Neural progenitor cell (in vitro differentiated cells): ENCODE measurements at regions not wholly inside any gene's neighbourhood (a gene's known extent, or its start where the extent isn't known, plus 50 kb on each side); places are given as distances from the start of the nearest gene placed in this dataset.
A peak's percentile ranks its signal among the peaks of the same experiment; 100 is the strongest.

Experiments
- DNase-seq: peaks from one replicate; pipeline ENCODE4 v3.0.0-alpha.2; 2016; ENCODE audit warnings: low spot score
- H2AFZ ChIP-seq: fragments of 200-600 bp; sonication (generic); replicated peaks from 2 replicates; pipeline ENCODE4 v1.6.1; 2016; ENCODE audit warnings: antibody characterized with exemption
- H3F3A ChIP-seq: fragments of 200-600 bp; sonication (generic); 2 replicates; pipeline ENCODE4 v1.6.1; 2016; ENCODE audit warnings: antibody characterized with exemption, low read depth
- H3K27ac ChIP-seq: fragments of 200-600 bp; sonication (generic); 2 replicates; pipeline ENCODE4 v1.5.1; 2016; ENCODE audit warnings: mild to moderate bottlenecking
- H3K27me3 ChIP-seq: fragments of 200-600 bp; sonication (generic); 2 replicates; pipeline ENCODE4 v1.6.1; 2016; ENCODE audit warnings: mild to moderate bottlenecking, moderate library complexity
- H3K36me3 ChIP-seq: fragments of 200-600 bp; sonication (generic); 2 replicates; pipeline ENCODE4 v1.5.1; 2016
- H3K4me1 ChIP-seq: fragments of 200-600 bp; sonication (generic); 2 replicates; pipeline ENCODE4 v1.6.1; 2016; ENCODE audit warnings: mixed run types
- H3K4me2 ChIP-seq: fragments of 200-600 bp; sonication (generic); 2 replicates; pipeline ENCODE4 v1.6.1; 2016
- H3K4me3 ChIP-seq: fragments of 200-600 bp; sonication (generic); 2 replicates; pipeline ENCODE4 v1.5.1; 2016
- H3K79me2 ChIP-seq: fragments of 200-600 bp; sonication (generic); 2 replicates; pipeline ENCODE4 v1.6.1; 2016; ENCODE audit warnings: low read depth
- H3K9ac ChIP-seq: fragments of 200-600 bp; sonication (generic); 2 replicates; pipeline ENCODE4 v1.6.1; 2016
- H3K9me3 ChIP-seq: fragments of 200-600 bp; sonication (generic); 2 replicates; pipeline ENCODE4 v1.5.1; 2016; ENCODE audit warnings: low read depth
- H4K20me1 ChIP-seq: fragments of 200-600 bp; sonication (generic); 2 replicates; pipeline ENCODE4 v1.6.1; 2016; ENCODE audit warnings: low read depth
- H3K27ac Mint-ChIP-seq: 3 replicates; pipeline ENCODE4 v1.8.0; 2021; ENCODE audit warnings: mixed read lengths
- H3K27me3 Mint-ChIP-seq: 2 replicates; pipeline ENCODE4 v1.8.0; 2022; ENCODE audit warnings: low read depth, mild to moderate bottlenecking, inconsistent platforms, moderate library complexity, mixed read lengths; ENCODE audit not compliant: insufficient read depth
- H3K36me3 Mint-ChIP-seq: 3 replicates; pipeline ENCODE4 v1.8.0; 2021; ENCODE audit warnings: mixed read lengths
- H3K4me1 Mint-ChIP-seq: 3 replicates; pipeline ENCODE4 v1.8.0; 2021; ENCODE audit warnings: mixed read lengths
- H3K4me3 Mint-ChIP-seq: 3 replicates; pipeline ENCODE4 v1.8.0; 2021; ENCODE audit warnings: mild to moderate bottlenecking, moderate library complexity, mixed read lengths
- H3K9me3 Mint-ChIP-seq: 3 replicates; pipeline ENCODE4 v1.8.0; 2020; ENCODE audit warnings: mixed read lengths
- EZH2 ChIP-seq: fragments of 200-600 bp; sonication (generic); IDR thresholded peaks from 2 replicates; pipeline ENCODE4 v1.6.1; 2017; ENCODE audit warnings: antibody characterized with exemption, mild to moderate bottlenecking, moderate library complexity
- EZH2phosphoT487 ChIP-seq: fragments of 200-600 bp; sonication (generic); IDR thresholded peaks from 2 replicates; pipeline ENCODE4 v1.6.1; 2017; ENCODE audit warnings: antibody characterized with exemption
- TF ChIP-seq, protein P1 (sequence below): fragments of 200-600 bp; sonication (generic); IDR thresholded peaks from 2 replicates; pipeline ENCODE4 v1.5.1; 2017; ENCODE audit warnings: antibody characterized with exemption, mild to moderate bottlenecking

DNA sequence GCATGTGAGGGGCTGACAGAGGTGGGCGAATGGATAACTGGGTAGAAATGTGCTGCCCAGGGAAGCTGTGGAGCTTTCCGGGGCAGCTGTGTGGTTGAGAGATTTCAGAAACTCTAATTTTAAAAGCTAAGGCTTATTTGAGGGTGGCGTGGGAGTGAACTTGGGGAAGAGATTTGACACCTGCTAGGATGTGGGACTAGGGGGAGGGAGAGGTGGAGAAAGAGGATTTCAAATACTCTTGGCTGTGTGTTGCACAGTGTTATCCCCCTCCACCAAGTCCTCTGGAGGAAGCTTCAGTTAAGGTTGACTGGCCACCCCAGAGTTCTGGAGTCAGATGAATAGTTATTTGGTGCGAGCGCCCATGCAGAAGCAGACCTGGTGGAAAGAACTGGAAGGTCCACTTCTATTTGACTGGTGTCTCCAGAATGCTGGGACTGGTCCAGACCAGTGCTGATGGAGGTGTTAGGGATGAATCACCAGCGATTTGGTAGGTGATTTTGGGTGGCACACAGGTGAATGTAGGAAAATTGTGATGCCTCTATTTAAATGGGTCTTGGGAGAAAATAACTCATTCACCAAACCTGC is 72.8 kb upstream of the ALX4 start:
- no peaks in the 10 kb centered on the region for H3K36me3 ChIP-seq
- DNase-seq: no peak

DNA sequence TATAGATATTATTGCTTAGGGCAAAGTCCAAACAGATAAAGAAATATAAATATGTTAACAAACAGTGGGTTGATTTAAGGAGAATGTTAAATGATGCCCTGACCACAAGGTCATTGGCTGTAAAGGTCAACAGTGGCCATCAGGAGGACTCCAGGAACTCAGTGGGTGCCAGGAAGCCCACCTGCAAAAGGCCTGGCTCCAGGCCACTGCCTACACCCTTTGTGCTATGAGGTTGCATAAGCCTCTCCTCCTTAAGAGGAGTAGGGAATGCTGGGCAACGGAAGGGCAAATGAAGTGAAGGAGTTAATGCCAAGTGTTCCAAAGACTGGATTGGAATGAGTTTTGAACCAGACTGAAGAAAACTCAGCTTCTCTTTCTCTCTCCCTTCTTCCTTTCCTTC is 73.3 kb upstream of the ALX4 start:
- H3K36me3 Mint-ChIP-seq: no peaks in the 10 kb centered on the region
- Histone ChIP-seq H3K36me3 (no peaks in the 10 kb centered on the region), H3F3A (no peaks in the 10 kb centered on the region), H3K9ac (no peak overlapping the region), H3K4me1 (peaks cover 15% of the 10 kb centered on the region), H3K79me2 (no peaks in the 10 kb centered on the region), H3K27ac (no peak overlapping the region), H3K27me3 (no peaks in the 10 kb centered on the region), H3K9me3 (no peaks in the 10 kb centered on the region), H3K4me2 (no peak overlapping the region), H2AFZ (no peak overlapping the region), H3K4me3 (no peak overlapping the region), H4K20me1 (no peaks in the 10 kb centered on the region)
- no peak for DNase-seq
- H3K27ac Mint-ChIP-seq: no peak overlapping the region
- H3K4me3 Mint-ChIP-seq: no peak overlapping the region
- peaks cover 3% of the 10 kb centered on the region for H3K9me3 Mint-ChIP-seq
- peaks cover 13% of the 10 kb centered on the region for H3K27me3 Mint-ChIP-seq
- H3K4me1 Mint-ChIP-seq: peaks cover 21% of the 10 kb centered on the region
- TF ChIP-seq, protein P1, sequence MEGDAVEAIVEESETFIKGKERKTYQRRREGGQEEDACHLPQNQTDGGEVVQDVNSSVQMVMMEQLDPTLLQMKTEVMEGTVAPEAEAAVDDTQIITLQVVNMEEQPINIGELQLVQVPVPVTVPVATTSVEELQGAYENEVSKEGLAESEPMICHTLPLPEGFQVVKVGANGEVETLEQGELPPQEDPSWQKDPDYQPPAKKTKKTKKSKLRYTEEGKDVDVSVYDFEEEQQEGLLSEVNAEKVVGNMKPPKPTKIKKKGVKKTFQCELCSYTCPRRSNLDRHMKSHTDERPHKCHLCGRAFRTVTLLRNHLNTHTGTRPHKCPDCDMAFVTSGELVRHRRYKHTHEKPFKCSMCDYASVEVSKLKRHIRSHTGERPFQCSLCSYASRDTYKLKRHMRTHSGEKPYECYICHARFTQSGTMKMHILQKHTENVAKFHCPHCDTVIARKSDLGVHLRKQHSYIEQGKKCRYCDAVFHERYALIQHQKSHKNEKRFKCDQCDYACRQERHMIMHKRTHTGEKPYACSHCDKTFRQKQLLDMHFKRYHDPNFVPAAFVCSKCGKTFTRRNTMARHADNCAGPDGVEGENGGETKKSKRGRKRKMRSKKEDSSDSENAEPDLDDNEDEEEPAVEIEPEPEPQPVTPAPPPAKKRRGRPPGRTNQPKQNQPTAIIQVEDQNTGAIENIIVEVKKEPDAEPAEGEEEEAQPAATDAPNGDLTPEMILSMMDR: no peak
- TF ChIP-seq EZH2phosphoT487: no peak
- no peak for TF ChIP-seq EZH2

More for the DNA sequence above, 72.8 kb upstream of the ALX4 start:
- no peaks in the 10 kb centered on the region for H3K79me2 ChIP-seq
- no peaks in the 10 kb centered on the region for H3K27me3 ChIP-seq
- peaks cover 13% of the 10 kb centered on the region for H3K27me3 Mint-ChIP-seq
- H3K4me1 Mint-ChIP-seq: peaks cover 21% of the 10 kb centered on the region
- no peaks in the 10 kb centered on the region for H3K9me3 ChIP-seq
- TF ChIP-seq EZH2phosphoT487: no peak
- TF ChIP-seq, protein P1: no peak
- no peak for TF ChIP-seq EZH2
- H3F3A ChIP-seq: no peaks in the 10 kb centered on the region
- no peaks in the 10 kb centered on the region for H3K36me3 Mint-ChIP-seq
- H3K4me2 ChIP-seq: peak overlapping the region; percentile 31
- H3K27ac Mint-ChIP-seq: peak overlapping the region; percentile 85
- peak overlapping the region; percentile 19 for H3K4me3 Mint-ChIP-seq
- peaks cover 15% of the 10 kb centered on the region for H3K4me1 ChIP-seq
- H3K4me3 ChIP-seq: no peak overlapping the region
- H3K9me3 Mint-ChIP-seq: no peaks in the 10 kb centered on the region
- H3K27ac ChIP-seq: no peak overlapping the region
- H3K9ac ChIP-seq: no peak overlapping the region
- H4K20me1 ChIP-seq: no peaks in the 10 kb centered on the region
- H2AFZ ChIP-seq: no peak overlapping the region

DNA sequence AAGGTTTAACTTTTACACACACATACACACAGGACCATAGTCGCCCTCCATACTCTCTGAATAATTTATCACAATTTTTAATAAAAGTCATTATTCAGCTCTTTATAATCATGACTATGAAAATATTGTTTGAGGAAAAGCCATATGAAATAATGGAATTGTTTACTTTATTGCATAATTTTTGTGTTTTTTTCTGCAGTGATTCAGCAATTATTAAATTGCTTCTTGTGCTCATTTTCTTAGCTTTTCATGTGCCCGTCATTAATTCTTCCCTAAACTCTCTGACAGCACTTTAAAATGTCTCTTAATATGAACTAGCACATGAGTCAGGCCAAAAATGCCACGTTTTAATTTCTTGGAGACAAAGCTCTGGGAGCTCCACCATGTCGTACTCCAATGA is 77.5 kb upstream of the ALX4 start:
- H3K9me3 Mint-ChIP-seq: peaks cover 20% of the 10 kb centered on the region
- H3K27ac ChIP-seq: no peak overlapping the region
- H3K4me3 ChIP-seq: no peak overlapping the region
- H3K27me3 Mint-ChIP-seq: peaks cover 8% of the 10 kb centered on the region
- no peaks in the 10 kb centered on the region for H3K36me3 ChIP-seq
- no peak for DNase-seq
- H3K4me1 Mint-ChIP-seq: peaks cover 19% of the 10 kb centered on the region
- H3K4me3 Mint-ChIP-seq: no peak overlapping the region
- H2AFZ ChIP-seq: no peak overlapping the region
- H3K27me3 ChIP-seq: no peaks in the 10 kb centered on the region
- H3K27ac Mint-ChIP-seq: no peak overlapping the region
- no peaks in the 10 kb centered on the region for H3K9me3 ChIP-seq
- no peaks in the 10 kb centered on the region for H3K79me2 ChIP-seq
- no peak overlapping the region for H3K9ac ChIP-seq
- no peaks in the 10 kb centered on the region for H4K20me1 ChIP-seq
- peaks cover 19% of the 10 kb centered on the region for H3K4me1 ChIP-seq
- no peak overlapping the region for H3K4me2 ChIP-seq
- TF ChIP-seq EZH2phosphoT487 (no peak), EZH2 (no peak)
- TF ChIP-seq, protein P1: no peak
- peaks cover 9% of the 10 kb centered on the region for H3F3A ChIP-seq
- no peaks in the 10 kb centered on the region for H3K36me3 Mint-ChIP-seq
